Renal cortical epithelial cell (primary cell): ENCODE measurements at regions not wholly inside any gene's neighbourhood (a gene's known extent, or its start where the extent isn't known, plus 50 kb on each side); places are given as distances from the start of the nearest gene placed in this dataset.

ENCODE experiments used
- DNase-seq: peaks from one replicate; pipeline ENCODE4 v3.0.0-alpha.2; 2011; ENCODE audit warnings: low read depth

- no peak for DNase-seq
Measured at GRCh38 chr1:14039582-14040430, 339.8 kb downstream of the PRDM2 start.

GRCh38 chr1:14049965-14050364 lies 350.0 kb downstream of the PRDM2 start:
- DNase-seq, result no peak

- no peak for DNase-seq
Measured at GRCh38 chr1:14055442-14056223, 355.6 kb downstream of the PRDM2 start.

- DNase-seq, result no peak
Measured at GRCh38 chr1:14057640-14058039, 357.7 kb downstream of the PRDM2 start.

- DNase-seq, result no peak
Measured at GRCh38 chr1:14061204-14061603, 361.2 kb downstream of the PRDM2 start.

- no peak for DNase-seq
Measured at GRCh38 chr1:14061722-14062121, 361.7 kb downstream of the PRDM2 start.

- no peak for DNase-seq
Measured at GRCh38 chr1:14062669-14063068, 362.7 kb downstream of the PRDM2 start.

- no peak for DNase-seq
Measured at GRCh38 chr1:14064649-14065442, 364.9 kb downstream of the PRDM2 start.

GRCh38 chr1:14065486-14065885 lies 365.5 kb downstream of the PRDM2 start:
- DNase-seq, result no peak

GRCh38 chr1:14067036-14067435 lies 367.0 kb downstream of the PRDM2 start:
- no peak for DNase-seq

GRCh38 chr1:14067711-14068110 lies 367.7 kb downstream of the PRDM2 start:
- no peak for DNase-seq

GRCh38 chr1:14071581-14071980 lies 371.6 kb downstream of the PRDM2 start:
- peak; percentile 15 for DNase-seq

- DNase-seq, result no peak
Measured at GRCh38 chr1:14080653-14081052, 380.7 kb downstream of the PRDM2 start.

- DNase-seq, result no peak
Measured at GRCh38 chr1:14082331-14082730, 382.3 kb downstream of the PRDM2 start.

GRCh38 chr1:14083277-14083676 lies 383.3 kb downstream of the PRDM2 start:
- no peak for DNase-seq

- no peak for DNase-seq
Measured at GRCh38 chr1:14083706-14084105, 383.7 kb downstream of the PRDM2 start.

GRCh38 chr1:14090062-14090461 lies 390.1 kb downstream of the PRDM2 start:
- no peak for DNase-seq

GRCh38 chr1:14090531-14090930 lies 390.5 kb downstream of the PRDM2 start:
- no peak for DNase-seq

- peak; percentile 9 for DNase-seq
Measured at GRCh38 chr1:14094611-14095400, 394.8 kb downstream of the PRDM2 start.

GRCh38 chr1:14098294-14098913 lies 398.4 kb downstream of the PRDM2 start:
- no peak for DNase-seq

GRCh38 chr1:14100444-14100843 lies 400.5 kb downstream of the PRDM2 start:
- no peak for DNase-seq
